Activated B cell treated with CpG ODN at 0.5 μM for 24 hours (primary cell): ENCODE measurements at regions not wholly inside any gene's neighbourhood (a gene's known extent, or its start where the extent isn't known, plus 50 kb on each side); places are given as distances from the start of the nearest gene placed in this dataset.
A peak's percentile ranks its signal among the peaks of the same experiment; 100 is the strongest.

Source experiments
- ATAC-seq: fragments of 200-7000 bp; cut with Tn5 transposase; one replicate; pipeline ENCODE4 v1.10.0; 2021; ENCODE audit warnings: low read depth, mild to moderate bottlenecking, moderate library complexity
- CTCF ChIA-PET: fragments of 350-600 bp; sonication (Branson Sonifier 250); formaldehyde crosslinking; loops from one replicate; lab custom pipeline; 2021; ENCODE audit warnings: antibody characterized with exemption; lab: Charles Lee
- POLR2A ChIA-PET: fragments of 350-600 bp; sonication (Branson Sonifier 250); formaldehyde crosslinking; loops from one replicate; lab custom pipeline; 2021; ENCODE audit warnings: antibody characterized with exemption; lab: Charles Lee
- DNase-seq: peaks from one replicate; pipeline ENCODE4 v3.0.0; 2022
- H3K27ac Mint-ChIP-seq: one replicate; pipeline ENCODE4 v1.8.0; 2020; ENCODE audit warnings: mixed read lengths
- H3K27me3 Mint-ChIP-seq: one replicate; pipeline ENCODE4 v1.8.0; 2021; ENCODE audit warnings: mixed read lengths
- H3K36me3 Mint-ChIP-seq: one replicate; pipeline ENCODE4 v1.8.0; 2021; ENCODE audit warnings: low read depth, mixed read lengths
- H3K4me1 Mint-ChIP-seq: one replicate; pipeline ENCODE4 v1.8.0; 2021; ENCODE audit warnings: mixed read lengths
- H3K4me3 Mint-ChIP-seq: one replicate; pipeline ENCODE4 v1.8.0; 2020; ENCODE audit warnings: mild to moderate bottlenecking, mixed read lengths
- H3K9me3 Mint-ChIP-seq: one replicate; pipeline ENCODE4 v1.8.0; 2020; ENCODE audit warnings: mixed read lengths
- intact Hi-C: fragments of 100-400 bp; cut with micrococcal nuclease; formaldehyde crosslinking; loops from one replicate; pipeline ENCODE4 v1.15.1; 2024
- TF ChIP-seq, protein P1 (sequence below): fragments of 200-600 bp; IDR thresholded peaks from one replicate; pipeline ENCODE4 v1.8.0; 2022; ENCODE audit warnings: antibody characterized with exemption, mild to moderate bottlenecking

DNA sequence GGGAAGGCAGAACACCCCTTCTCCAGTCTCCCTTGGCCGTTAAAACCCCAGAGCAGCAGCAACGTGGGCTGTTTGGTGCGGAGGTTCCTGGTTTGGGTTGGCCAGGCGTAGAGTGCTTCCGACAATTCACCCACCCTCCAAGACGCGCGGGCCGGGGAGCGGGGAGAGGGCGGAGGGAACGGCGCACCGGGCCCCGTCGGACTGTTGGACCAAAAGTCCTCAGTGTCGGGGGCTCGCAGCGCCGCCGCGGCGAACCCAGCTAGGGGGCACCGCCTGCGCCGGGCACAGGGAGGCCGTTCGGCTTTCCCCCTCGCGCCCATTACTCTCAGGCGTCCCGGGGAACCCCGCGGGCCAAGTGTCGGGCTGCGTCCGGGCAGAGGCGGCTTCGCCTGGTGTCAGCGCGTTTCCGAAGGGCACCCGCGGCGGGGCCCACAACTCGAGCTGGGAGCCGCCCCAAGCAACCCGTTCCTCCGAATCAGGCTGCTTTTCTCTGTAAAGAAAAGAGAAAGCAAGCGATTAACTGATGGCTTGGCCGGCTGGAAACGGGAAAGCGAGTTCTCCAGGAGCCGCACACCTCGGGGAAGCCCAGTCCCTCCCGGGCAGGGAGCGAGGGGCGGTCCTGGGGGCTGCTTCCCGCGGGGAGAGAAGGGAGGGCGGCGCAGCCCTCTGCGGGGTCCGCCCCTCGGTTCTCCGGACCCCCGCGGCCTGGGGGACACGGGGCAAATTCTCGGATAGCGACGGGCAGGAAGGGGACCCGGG lies 145.5 kb downstream of the ERCC6L2 start:
- ChIA-PET CTCF (no interaction called here), POLR2A (no interaction called here)
- no peak for DNase-seq
- intact Hi-C loops = loop anchor here (10.0 kb wide), 1 partner anchor 506 kb away; the partner anchor contains the start of gene PTCH1
- TF ChIP-seq, protein P1, sequence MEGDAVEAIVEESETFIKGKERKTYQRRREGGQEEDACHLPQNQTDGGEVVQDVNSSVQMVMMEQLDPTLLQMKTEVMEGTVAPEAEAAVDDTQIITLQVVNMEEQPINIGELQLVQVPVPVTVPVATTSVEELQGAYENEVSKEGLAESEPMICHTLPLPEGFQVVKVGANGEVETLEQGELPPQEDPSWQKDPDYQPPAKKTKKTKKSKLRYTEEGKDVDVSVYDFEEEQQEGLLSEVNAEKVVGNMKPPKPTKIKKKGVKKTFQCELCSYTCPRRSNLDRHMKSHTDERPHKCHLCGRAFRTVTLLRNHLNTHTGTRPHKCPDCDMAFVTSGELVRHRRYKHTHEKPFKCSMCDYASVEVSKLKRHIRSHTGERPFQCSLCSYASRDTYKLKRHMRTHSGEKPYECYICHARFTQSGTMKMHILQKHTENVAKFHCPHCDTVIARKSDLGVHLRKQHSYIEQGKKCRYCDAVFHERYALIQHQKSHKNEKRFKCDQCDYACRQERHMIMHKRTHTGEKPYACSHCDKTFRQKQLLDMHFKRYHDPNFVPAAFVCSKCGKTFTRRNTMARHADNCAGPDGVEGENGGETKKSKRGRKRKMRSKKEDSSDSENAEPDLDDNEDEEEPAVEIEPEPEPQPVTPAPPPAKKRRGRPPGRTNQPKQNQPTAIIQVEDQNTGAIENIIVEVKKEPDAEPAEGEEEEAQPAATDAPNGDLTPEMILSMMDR = no peak
- peaks cover 50% of the 10 kb centered on the region for H3K27me3 Mint-ChIP-seq
- peak overlapping the region; percentile 71 for H3K4me3 Mint-ChIP-seq
- H3K27ac Mint-ChIP-seq = no peak overlapping the region
- H3K4me1 Mint-ChIP-seq = peaks cover 21% of the 10 kb centered on the region
- H3K9me3 Mint-ChIP-seq = no peaks in the 10 kb centered on the region
- no peak for ATAC-seq
- peaks cover 12% of the 10 kb centered on the region for H3K36me3 Mint-ChIP-seq

DNA sequence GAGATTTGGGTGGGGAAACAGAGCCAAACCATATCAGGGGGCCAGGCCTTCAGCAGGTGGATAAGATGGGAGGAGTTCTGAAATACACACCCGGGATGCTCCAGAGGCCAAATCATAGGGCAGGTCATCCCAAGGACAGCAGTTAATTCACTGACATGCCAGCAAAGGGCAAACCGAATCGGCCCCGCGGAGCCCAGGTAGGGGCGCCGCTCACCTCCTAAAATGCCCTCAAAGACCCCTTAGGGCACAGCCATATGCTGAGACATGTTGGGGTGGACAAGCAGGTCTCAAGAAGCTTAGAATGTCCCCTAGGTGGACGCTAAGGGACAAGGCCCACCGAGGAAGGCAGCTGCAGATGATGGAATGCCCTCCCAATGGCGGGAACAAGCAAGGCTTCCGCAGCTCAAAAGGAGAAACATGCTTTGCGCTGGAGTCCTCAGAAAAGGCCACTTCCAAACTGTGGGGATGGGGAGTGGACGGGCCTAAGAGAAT lies 144.9 kb downstream of the ERCC6L2 start:
- intact Hi-C loops = loop anchor here (10.0 kb wide), 1 partner anchor 506 kb away; the partner anchor contains the start of gene PTCH1
- H3K27ac Mint-ChIP-seq = no peak overlapping the region
- peaks cover 44% of the 10 kb centered on the region for H3K27me3 Mint-ChIP-seq
- H3K36me3 Mint-ChIP-seq = peaks cover 13% of the 10 kb centered on the region
- H3K4me3 Mint-ChIP-seq = peak overlapping the region; percentile 56
- DNase-seq (no peak), ATAC-seq (no peak)
- H3K9me3 Mint-ChIP-seq = no peaks in the 10 kb centered on the region
- ChIA-PET CTCF (no interaction called here), POLR2A (no interaction called here)
- H3K4me1 Mint-ChIP-seq = peaks cover 21% of the 10 kb centered on the region
- TF ChIP-seq, protein P1 = no peak
